GM04504 (cell line): ENCODE measurements at regions not wholly inside any gene's neighbourhood (a gene's known extent, or its start where the extent isn't known, plus 50 kb on each side); places are given as distances from the start of the nearest gene placed in this dataset.

Experiments used
- DNase-seq: peaks from one replicate; pipeline ENCODE4 v3.0.0-alpha.2; 2012; ENCODE audit warnings: low read depth

DNA sequence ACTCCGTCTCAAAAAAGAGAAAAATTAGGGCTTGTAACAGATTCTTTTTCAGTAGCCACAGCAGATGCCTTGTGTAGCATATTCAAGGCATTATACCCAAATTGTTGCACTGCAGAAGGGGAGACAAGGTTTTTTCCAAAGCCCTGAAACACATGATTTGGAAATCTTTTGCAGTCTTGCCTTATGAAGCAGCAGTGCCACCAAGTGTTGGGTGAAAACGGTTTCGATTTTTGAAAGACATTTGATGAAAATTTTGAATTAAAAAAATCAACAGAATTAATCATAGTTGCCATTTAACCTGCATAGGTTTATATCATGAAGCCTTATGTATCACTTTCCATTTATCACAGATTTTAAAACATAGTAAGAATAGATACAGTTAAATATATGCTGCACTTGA lies 479.5 kb downstream of the TAF11L14 start:
- no peak for DNase-seq

DNA sequence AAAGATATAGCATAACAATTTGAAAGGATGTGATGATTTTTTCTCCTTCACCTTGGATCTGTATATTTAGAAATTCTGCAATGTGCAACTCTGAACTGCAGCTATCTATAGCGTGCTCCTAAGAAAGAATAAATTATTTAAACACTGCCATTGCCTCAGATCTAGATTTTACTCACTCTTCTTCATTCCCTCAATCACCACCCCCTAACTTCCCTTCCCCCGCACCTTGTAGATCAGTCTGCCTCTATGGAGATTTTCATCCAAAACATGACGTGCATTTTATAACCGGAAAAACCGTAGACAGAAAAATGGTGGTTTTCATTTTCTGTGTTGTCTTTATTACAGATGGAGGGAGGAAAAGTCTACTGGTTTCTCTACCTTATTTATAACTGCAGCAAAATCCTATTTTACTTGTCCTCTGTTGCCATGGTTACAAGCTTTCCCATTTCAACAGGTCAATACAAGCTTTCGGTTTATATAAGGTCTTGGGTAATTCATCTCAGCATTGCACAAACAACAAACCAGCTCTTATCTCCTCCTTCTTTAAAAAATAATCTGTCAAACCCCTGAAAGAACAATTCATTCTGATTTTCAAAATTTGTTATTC lies 480.0 kb downstream of the TAF11L14 start:
- no peak for DNase-seq

DNA sequence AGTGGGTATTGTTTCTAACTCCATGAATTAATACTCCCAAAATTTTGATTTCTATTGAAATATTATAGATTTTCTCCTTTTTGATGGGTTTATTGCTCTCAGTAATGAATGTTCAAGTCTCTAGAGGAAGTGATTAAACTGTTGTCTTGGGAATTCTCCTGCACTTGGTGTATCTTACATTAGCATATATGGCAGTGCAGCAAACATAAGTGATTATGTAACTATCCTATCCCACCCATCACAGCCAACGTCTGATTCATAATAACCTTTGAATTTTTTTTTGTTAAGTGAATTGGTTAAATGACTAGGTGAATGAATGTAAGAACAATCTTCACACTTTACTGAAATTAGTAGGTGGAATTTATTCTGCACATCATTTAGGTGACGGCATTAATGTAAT lies 483.7 kb downstream of the TAF11L14 start:
- DNase-seq: no peak

DNA sequence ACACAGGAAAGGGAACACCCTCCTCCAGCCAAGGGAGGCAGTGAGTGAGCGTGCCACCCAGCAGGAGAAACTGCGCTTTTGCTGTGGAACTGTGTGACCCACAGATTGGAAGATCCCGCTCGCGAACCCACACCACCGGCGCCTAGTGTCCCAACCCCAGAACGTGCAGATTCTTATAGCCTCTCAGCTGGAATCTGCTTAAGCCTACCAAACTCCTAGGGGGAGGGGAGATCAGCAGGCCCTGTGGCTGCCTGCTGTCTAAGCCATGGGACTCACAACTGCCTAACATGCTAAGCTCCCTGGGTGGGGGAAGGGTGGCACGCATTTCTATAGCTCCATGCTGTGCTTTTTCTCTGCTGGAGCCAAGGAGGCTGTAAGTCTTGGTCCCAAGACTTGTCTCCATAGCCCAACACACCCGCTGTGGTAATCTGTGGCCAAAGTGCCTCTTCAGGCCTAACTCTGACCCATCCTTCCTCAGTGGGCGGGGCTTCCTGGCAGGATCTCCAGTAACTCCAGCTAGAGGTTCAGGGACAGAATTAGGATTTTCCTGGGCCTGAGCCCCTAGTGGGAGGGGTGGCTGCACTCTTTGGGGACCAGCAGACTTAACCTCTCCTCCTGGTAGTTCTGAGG lies 485.0 kb downstream of the TAF11L14 start:
- DNase-seq: no peak

DNA sequence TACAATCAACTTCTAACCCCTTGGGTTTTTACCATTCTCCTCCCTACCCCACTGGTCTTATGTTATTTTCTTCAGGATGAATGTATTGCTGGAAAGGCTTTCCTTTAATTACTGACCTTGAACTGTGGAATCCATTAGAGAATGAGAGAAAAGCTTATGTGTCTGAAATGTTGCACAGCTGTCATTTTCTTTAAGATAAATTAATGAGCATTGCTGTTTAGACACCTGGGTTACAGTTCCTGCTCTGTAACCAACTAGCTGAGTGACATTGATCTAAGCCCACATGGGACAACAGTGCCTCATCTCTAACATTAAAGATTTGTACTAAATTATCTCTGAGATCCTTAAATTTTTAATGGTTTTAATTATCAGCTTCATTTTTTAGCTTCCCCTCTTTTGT lies 507.0 kb downstream of the TAF11L14 start:
- DNase-seq: no peak

DNA sequence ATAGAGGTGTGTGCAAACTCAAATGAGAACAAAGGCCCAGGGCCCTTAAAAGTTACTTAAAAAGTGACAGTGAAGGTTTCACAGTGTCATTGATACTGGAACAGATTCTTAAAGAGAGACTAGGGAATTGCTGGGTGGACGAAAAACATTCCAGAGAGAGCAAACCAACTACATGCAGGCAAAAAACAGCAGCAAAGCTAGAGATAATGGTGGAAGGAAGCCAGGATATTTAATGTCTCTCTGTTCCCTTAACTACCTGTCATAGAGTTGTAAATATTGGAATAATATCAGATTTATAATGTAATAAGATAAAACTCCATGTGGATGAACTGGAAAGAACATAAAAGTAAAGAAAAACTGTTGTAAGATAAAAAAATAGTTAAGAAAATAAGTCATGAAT lies 508.6 kb downstream of the TAF11L14 start:
- DNase-seq: no peak

DNA sequence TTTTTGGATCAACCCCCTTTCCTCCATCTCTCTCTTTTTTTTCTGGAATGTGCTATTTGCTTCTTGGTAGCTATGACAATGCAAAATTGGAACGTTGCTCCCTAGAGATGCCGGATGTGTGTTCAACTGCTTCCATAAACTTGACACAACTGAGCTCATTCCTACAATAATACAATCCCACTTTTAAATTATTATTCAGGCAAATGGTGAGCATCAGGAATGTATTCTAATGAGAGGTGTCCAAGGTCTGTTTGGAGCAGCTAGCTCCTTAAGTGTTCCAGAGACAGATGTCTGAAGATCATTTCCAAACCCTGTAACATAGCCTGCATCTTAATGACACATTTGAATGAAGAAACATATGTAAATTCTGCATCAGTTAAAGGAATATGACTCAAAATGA lies 518.4 kb downstream of the TAF11L14 start:
- no peak for DNase-seq

DNA sequence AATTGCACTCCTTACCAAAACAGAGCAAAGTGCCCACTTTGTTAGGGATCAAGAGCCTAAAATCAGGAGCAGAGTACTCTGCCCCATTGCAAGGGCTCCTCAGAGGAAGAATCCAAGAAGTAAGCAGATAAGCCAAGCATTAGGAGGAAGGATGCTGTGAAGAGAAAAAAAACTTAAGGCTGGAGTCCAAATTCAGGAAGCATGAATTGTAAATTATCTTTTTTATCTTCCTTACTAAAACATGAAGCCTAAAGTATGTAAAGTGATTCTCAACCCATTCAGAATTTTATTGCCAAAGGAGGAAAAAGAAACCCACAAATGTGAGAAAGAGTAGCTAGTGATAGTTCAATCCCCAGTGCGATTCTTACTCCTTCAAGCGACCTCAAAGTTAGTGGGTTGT lies 523.9 kb downstream of the TAF11L14 start:
- DNase-seq: no peak

DNA sequence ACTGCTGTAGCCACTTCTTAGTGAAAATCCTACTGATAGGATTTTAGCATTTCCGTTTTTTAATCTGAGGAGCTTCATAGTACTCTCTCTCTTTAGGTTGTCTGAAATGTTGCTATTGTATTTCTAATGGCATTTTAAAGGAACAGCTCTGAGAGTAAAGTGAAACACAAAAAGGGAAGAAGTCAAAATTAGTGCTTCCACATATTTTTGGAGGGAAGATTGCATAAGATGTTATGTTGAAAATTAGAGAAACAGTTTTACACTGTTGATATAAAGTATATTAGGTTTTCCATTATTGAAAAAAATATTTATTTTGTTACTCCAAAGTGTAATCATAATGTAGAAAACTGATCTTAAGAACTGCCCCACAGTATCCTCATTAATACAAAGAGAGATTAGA lies 525.1 kb downstream of the TAF11L14 start:
- no peak for DNase-seq

DNA sequence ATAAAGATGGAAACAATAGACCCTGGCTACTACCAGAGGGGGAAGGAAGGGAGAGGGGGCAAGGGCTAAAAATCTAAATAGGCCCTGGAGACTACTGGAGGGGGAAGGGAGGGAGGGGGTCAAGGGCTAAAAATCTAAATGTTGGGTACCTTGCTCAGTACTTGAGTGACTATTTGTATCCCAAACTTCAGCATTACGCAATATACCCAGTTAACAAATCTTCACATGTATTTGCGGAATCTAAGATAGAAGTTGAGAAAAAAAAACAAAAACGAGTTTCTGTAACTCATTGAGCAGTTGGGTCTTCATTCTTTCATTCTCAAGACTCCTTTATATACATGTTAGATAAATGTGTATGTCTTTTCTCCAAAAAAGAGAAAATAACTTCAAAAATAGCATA lies 537.4 kb downstream of the TAF11L14 start:
- DNase-seq: no peak

DNA sequence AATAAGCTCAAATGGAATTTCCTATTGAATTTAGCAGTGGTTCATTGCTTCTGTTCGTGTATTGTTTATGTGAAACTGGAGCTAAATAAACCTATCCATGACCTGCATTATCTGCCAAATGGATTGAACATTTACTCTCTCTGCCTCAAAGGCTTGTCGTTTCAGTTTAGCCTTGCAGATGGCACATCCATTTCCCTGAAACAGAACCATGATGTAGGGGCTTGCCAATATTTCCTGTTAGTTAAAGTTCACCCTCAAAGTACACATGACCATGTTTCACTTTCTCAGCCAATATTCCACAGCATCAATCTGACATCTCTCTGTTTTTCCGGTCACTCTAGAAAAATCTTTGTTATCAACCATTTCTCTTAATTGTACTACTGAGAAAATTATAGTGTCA lies 545.3 kb downstream of the TAF11L14 start:
- no peak for DNase-seq

DNA sequence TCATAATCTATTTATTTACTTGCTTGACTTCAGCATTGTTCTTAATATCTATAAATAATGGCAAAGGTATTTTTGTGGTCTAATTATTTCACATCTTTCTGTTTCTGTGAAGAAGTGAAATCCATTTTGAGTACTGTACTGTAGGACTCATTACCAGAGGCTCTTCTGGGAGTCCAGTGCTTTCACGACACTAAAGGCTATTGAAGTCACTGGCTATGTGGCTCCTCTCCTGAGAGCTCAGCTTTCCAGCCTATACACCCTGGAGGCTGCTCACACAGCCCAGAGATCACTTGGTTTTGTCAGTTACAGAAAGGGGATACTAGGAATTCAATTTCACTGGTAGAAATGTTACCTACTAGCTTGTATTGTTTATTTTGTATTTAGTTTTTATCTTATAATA lies 547.3 kb downstream of the TAF11L14 start:
- no peak for DNase-seq

DNA sequence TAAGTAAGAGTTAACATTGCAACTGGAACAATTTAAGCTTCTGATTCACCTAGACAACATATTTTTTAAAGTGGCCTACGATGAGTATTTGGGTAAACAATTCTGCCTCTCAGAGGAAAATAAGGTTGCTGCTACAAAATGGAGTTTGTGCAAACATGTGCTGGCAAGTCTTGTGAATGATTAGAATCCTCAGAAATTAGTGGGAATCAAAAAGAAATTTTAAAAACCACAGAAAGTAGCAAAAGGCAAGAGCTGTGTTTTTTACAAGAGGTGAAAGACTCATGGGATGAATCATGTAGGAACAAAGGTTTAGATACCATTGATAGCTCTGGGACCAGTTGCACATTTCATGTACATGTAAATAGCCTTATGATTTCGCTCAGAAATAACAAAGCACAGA lies 561.6 kb downstream of the TAF11L14 start:
- no peak for DNase-seq

DNA sequence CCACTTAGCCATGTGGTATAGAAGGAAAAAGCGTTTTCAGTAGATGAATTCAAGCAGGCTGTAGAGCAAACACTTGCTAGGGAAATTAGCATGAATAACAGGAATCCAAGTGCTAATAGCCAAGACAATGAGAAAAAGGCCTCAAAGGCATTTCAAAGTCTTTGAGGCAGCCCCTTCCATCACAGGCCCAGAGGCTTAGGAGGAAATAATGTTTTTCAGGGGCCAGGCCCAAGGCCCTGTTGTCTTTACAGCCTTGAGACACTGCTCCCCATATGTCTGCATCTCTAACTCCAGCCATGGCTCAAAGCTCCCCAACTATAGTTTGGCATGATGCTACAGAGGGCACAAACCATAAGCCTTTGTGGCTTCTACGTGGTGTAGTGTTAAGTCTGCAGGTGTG lies 563.5 kb downstream of the TAF11L14 start:
- no peak for DNase-seq

DNA sequence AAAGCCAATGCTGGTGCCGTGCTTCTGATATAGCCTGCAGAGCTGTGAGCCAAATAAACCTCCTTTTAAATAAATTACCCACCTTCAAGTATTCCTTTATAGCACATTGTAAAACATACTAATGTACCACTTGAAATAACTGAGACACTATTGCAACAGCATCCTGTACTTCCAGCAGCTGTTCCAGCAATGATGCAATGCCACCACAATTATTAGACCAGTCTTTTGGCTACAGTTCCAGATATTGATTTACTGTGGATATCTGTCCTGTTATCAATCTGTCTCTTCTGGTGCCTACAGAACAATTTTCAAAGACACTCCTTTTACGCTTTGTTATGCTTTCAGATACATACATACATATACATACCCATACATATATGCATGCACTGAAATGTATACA lies 567.9 kb downstream of the TAF11L14 start:
- DNase-seq: no peak

DNA sequence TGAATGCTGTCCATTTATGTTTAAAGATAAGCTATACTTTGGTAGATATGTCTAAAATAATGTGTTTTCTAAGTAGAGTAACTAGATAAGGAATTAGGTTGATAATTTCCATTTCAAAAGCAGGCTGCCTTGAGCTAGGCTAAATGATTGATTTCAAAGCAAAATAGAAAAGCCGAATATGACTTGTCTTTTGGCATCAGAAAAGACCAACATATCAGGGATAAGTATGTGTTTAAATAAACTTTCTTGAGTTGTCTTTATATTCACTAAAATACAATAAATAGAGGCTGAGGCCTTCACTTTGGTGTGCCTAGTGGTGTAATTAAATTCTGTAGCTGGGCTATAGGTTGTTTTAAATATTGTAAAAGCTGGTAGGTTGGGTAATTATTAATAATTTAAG lies 569.0 kb downstream of the TAF11L14 start:
- no peak for DNase-seq

DNA sequence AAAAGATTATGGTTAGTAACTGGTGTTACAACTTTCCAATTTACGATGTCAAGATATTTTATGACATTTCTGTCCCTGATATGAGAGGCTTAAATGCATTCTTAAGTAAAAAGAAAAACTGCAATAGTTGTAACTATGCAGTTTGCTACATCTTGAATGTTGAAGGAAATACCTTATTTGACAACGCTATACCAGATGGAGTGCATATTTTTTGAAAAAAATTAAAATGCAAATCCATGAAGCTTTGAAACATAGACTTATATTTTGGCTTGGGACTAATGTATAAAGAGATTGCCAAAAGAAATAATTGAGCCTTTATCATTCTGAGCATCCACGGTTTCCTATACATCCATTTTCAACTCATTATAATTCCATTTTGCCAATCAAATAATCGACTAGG lies 579.4 kb downstream of the TAF11L14 start:
- DNase-seq: no peak

DNA sequence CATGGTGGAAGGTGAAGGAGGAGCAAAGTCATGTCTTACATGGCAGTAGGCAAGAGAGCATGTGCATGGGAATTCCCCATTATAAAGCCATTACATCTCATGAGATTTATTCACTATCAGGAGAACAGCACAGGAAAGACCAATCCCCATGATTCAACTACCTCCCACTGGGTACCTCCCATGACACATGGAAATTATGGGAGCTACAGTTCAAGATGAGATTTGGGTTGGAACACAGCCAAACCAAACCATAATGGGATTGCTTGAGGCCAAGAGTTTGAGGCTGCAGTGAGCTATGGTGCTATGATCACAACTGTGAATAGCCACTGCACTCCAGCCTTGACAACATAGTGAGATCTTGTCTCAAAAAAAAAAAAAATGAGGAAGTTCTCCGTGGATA lies 581.8 kb downstream of the TAF11L14 start:
- no peak for DNase-seq

DNA sequence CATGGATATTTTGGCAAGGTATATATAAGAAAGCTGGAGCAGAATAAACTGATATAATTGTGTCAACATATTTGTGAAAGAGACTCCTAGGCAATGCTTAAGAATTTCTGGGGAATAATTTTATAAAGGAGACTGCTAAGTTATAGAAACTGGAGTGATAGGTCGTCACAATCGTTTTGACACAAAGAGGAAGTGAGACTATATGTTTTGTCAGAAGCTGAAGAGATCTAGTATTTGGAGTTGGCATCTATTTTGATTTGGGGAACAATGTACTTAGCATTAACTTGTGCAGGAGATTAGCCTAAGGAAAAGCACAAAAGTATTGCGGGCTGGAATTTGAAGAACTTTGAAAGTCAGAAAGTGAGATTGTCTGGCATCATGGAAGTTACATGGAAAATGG lies 582.5 kb downstream of the TAF11L14 start:
- DNase-seq: no peak

DNA sequence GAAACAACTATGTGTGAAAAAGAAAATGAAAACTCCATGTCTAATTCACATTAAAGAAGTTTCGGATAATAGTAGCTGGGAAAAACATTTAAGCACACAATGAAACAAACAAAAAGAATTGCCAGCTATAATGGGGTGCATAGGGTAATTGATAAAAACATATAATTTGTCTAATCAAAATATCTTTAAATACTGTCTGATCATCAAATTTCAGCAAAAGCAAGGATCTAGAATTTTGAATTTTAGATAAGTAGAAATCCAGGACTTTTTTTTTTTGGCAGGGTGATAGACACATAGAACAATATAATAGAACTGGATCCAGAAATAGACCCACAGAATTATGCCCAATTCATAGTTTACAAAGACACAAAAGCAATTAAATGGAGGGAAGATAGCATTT lies 585.0 kb downstream of the TAF11L14 start:
- DNase-seq: no peak

DNA sequence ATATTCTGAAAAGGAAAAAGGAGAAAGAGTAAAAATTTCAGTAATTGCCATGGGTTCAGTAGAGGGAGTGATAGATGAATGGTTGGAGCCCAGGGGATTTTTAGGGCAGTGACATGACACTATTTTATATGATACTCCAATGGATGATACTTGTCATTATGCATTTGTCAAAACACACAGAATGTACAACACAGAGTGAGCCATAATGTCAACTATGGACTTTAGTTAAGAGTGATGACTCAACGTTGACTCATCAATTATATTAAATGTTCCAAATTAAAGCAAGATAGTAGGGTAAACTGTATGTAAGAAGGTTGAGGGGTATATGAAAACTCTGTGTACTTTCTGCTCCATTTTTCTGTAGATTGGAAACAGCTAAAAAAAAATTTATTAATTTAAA lies 586.4 kb downstream of the TAF11L14 start:
- DNase-seq: no peak

DNA sequence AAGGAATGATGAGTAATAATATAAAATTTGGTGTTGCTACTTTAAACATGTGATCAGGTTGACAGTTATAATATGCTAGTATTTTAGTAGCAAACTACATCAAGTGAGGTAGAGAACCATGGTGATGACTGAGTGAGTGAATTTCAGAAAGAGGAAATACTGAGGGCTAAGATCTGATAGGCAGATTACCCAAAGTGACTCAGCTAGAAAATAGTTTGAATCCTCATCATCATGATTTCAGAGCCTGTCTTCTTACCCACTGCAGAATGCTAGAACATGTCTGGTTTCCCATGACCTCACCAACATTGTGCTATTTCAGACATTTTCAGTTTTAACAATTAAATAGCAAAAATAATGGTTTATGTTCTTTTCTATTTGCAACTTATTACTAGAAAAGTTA lies 602.1 kb downstream of the TAF11L14 start:
- no peak for DNase-seq

DNA sequence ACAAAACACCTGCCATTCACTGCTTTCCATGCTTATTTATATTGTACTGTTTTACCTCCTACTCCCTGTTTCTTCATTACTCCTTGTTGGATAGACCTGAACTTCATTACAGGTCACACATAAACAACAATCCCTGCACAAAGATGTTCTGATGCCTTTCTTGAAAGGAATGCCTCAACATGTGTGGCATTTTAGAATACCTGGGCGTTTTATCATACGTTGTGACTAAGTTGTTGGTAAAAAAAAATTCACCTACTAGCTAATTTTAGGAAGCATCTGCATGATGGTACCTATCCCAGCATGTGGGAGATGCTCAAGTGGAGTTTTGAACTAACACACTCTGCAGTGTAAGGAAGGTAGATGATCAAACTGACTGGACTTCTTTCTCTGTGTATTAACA lies 604.1 kb downstream of the TAF11L14 start:
- DNase-seq: no peak

DNA sequence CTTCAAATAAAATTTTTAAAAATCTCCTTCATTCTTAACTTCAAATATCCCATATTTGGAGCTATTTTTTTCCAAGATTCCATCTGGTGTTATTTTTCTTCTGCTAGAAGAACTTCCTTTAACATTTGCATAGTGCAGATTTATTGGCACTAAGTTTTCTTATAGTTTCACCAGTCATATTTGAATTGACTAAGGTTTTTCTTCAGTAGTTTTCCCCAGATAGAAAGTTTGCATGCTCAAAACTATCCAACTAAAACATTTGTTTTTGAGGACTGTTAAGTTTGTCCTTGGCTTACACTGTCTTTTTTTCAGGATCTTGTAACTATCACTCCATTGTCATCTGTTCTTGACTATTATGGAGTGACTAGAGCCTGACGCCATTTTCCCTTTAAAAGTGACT lies 606.7 kb downstream of the TAF11L14 start:
- no peak for DNase-seq

DNA sequence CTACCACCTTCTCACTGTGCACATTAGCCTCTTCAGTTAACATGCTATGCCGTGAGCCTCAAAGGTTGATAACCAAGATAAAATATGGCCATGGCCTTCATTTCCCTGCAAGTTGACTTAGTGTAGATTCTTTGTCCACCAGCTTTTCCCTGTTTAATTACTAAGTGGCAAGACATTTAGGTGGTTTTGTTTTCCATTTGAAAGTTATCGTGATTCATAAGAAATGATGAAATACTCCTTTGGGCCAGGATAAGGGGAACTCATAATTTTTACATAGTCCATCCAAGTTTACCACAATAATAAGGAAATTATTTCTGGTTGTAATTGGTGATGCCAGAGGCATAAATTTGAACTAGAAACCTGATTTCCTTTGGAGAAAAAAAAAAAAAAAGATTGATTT lies 609.6 kb downstream of the TAF11L14 start:
- DNase-seq: no peak
